Nephron progenitor cell (in vitro differentiated cells): ENCODE measurements at regions not wholly inside any gene's neighbourhood (a gene's known extent, or its start where the extent isn't known, plus 50 kb on each side); places are given as distances from the start of the nearest gene placed in this dataset.
"Not testable (repeated sequence)": the region's sequence is repeated elsewhere in the genome, so short reads cannot be mapped to it uniquely, and the experiment has no call there.

Experiments
- DNase-seq: peaks from one replicate; pipeline ENCODE4 v3.0.0; 2021
- H3K27ac Mint-ChIP-seq: 2 replicates; pipeline ENCODE4 v1.8.0; 2021; ENCODE audit warnings: mild to moderate bottlenecking, moderate library complexity, mixed read lengths
- H3K27me3 Mint-ChIP-seq: 2 replicates; pipeline ENCODE4 v1.8.0; 2021; ENCODE audit warnings: mild to moderate bottlenecking, low read depth, mixed read lengths; ENCODE audit not compliant: poor library complexity
- H3K36me3 Mint-ChIP-seq: 2 replicates; pipeline ENCODE4 v1.8.0; 2021; ENCODE audit warnings: low read depth, mixed read lengths
- H3K4me1 Mint-ChIP-seq: 2 replicates; pipeline ENCODE4 v1.8.0; 2021; ENCODE audit warnings: mixed read lengths
- H3K4me3 Mint-ChIP-seq: 2 replicates; pipeline ENCODE4 v1.8.0; 2021; ENCODE audit warnings: mild to moderate bottlenecking, moderate library complexity, mixed read lengths
- H3K9me3 Mint-ChIP-seq: 2 replicates; pipeline ENCODE4 v1.8.0; 2021; ENCODE audit warnings: mild to moderate bottlenecking, moderate library complexity, mixed read lengths
- CTCF ChIP-seq: fragments of 200-600 bp; sonication (generic); IDR thresholded peaks from 2 replicates; pipeline ENCODE4 v1.5.0; 2021; ENCODE audit warnings: antibody characterized with exemption

- Mint-ChIP-seq H3K4me1 (peaks cover 29% of the 10 kb centered on the region), H3K27ac (no peak overlapping the region), H3K9me3 (no peaks in the 10 kb centered on the region), H3K36me3 (peaks cover 59% of the 10 kb centered on the region), H3K27me3 (peaks cover 9% of the 10 kb centered on the region), H3K4me3 (no peak overlapping the region)
- no peak for TF ChIP-seq CTCF
- DNase-seq, result no peak
Measured at GRCh38 chr22:25495285-25495684, 69.2 kb upstream of the GRK3 start.

- DNase-seq, result no peak
- no peak for TF ChIP-seq CTCF
- Mint-ChIP-seq H3K27ac (no peak overlapping the region), H3K4me1 (peaks cover 29% of the 10 kb centered on the region), H3K27me3 (peaks cover 8% of the 10 kb centered on the region), H3K4me3 (no peak overlapping the region), H3K9me3 (no peaks in the 10 kb centered on the region), H3K36me3 (peaks cover 56% of the 10 kb centered on the region)
Measured at GRCh38 chr22:25496396-25497064, 67.9 kb upstream of the GRK3 start.

- TF ChIP-seq CTCF, result no peak
Measured at GRCh38 chr22:25497181-25497641, 67.3 kb upstream of the GRK3 start.

GRCh38 chr22:25497716-25498115 is 66.8 kb upstream of the GRK3 start:
- no peak for TF ChIP-seq CTCF
- Mint-ChIP-seq H3K4me3 (no peak overlapping the region), H3K9me3 (no peaks in the 10 kb centered on the region), H3K27me3 (peaks cover 8% of the 10 kb centered on the region), H3K4me1 (peaks cover 22% of the 10 kb centered on the region), H3K36me3 (peaks cover 57% of the 10 kb centered on the region), H3K27ac (no peak overlapping the region)
- no peak for DNase-seq

More at GRCh38 chr22:25497181-25497641, 67.3 kb upstream of the GRK3 start:
- DNase-seq, result no peak
- H3K4me1 Mint-ChIP-seq, result peaks cover 25% of the 10 kb centered on the region
- H3K27ac Mint-ChIP-seq, result no peak overlapping the region
- H3K9me3 Mint-ChIP-seq, result no peaks in the 10 kb centered on the region
- peaks cover 8% of the 10 kb centered on the region for H3K27me3 Mint-ChIP-seq
- no peak overlapping the region for H3K4me3 Mint-ChIP-seq
- peaks cover 57% of the 10 kb centered on the region for H3K36me3 Mint-ChIP-seq

- not testable (repeated sequence) for H3K4me3 Mint-ChIP-seq, H3K27ac Mint-ChIP-seq, H3K9me3 Mint-ChIP-seq, H3K4me1 Mint-ChIP-seq, DNase-seq, H3K27me3 Mint-ChIP-seq
- peaks cover 39% of the 10 kb centered on the region for H3K36me3 Mint-ChIP-seq
Measured at GRCh38 chr22:25500671-25501070, 63.8 kb upstream of the GRK3 start.

GRCh38 chr22:25504017-25504416 is 60.5 kb upstream of the GRK3 start:
- not testable (repeated sequence) for H3K9me3 Mint-ChIP-seq, DNase-seq, H3K4me1 Mint-ChIP-seq, H3K4me3 Mint-ChIP-seq, H3K27ac Mint-ChIP-seq, H3K27me3 Mint-ChIP-seq
- peaks cover 32% of the 10 kb centered on the region for H3K36me3 Mint-ChIP-seq

- H3K27ac Mint-ChIP-seq, result no peak overlapping the region
- TF ChIP-seq CTCF, result no peak
- peaks cover 11% of the 10 kb centered on the region for H3K4me1 Mint-ChIP-seq
- no peaks in the 10 kb centered on the region for H3K9me3 Mint-ChIP-seq
- peaks cover 45% of the 10 kb centered on the region for H3K36me3 Mint-ChIP-seq
- H3K27me3 Mint-ChIP-seq, result no peaks in the 10 kb centered on the region
- DNase-seq, result no peak
- no peak overlapping the region for H3K4me3 Mint-ChIP-seq
Measured at GRCh38 chr22:25508161-25508560, 56.3 kb upstream of the GRK3 start.
